ENCODE measurements at regions not wholly inside any gene's neighbourhood (a gene's known extent, or its start where the extent isn't known, plus 50 kb on each side); places are given as distances from the start of the nearest gene placed in this dataset.

DNA sequence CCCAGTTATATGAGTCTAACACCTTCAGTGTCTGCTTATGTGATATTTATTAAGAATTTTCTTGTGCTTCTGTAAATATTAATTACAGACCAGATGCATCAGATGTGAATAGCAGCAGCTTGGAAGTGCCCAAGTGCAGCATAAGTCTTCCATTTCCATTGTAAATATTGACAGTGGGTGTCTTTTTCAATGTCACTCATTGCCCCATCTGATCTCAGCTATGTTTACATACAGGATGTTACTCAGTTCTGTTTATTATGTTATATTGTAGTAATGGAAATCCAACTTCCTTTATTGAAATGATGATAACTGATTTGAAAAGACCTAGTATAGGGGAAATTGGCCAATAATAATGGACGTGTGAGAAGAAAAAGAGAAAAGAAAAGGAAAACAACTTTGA, 296.7 kb downstream of the SAMD5 start:
- in situ Hi-C loops (cut with MboI; ENCODE audit: low sequenced_read_pairs), result no loop called here

GRCh38 chr6:147806697-147807096, 298.2 kb downstream of the SAMD5 start:
- in situ Hi-C loops (cut with MboI; ENCODE audit: low sequenced_read_pairs), result no loop called here

DNA sequence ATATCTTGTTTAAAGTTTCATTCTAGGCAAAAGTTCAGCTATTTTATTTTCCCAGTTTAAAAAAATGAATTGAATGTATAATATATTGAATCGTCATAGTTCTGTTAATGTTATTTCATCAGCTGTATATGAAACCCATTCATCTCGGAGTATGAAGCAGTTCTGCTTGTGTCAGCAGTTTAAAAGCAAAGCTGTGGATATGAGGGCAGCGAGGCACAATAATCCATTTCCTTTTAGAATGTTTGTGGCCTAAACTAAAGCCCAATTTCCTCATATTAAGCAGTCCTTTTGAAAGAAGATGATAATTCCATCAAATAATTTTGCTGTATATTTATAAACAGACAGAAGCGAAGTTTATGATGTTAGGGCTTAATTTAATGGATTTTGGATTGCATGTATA, 300.1 kb downstream of the SAMD5 start:
- in situ Hi-C loops (cut with MboI; ENCODE audit: low sequenced_read_pairs), result no loop called here

- in situ Hi-C loops (cut with MboI; ENCODE audit: low sequenced_read_pairs), result no loop called here
Observed at GRCh38 chr6:147811913-147812629, 303.6 kb downstream of the SAMD5 start.

DNA sequence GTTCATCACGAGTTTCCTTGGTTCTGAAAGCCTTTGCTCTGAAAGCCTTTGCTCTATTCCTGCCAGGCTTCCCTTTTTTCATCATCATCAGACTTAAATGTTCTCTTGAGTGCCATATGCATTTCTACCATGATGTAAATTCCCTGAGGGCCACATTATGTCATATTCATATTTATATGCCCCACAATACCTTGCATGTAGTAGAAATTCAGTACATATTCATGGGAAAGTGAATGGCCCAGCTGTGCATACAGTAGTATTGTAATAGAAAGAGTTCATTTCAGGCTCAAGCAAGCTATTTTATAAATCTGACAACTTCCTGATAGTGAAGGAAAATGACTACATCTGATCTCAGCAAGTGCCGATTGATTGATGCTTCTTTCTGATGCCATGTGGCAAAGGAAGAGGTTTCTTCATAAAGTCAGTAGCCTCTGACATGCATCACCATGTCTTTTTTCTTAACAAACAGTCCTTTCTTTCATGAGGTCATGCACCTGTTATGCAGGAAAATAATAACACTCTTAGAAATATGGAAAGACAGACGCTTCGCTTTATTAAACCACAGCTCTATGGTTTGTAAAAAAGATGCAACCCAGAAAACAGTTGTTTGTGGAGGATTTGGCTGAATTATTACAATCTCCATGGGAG, 308.7 kb downstream of the SAMD5 start:
- in situ Hi-C loops (cut with MboI; ENCODE audit: low sequenced_read_pairs), result no loop called here

DNA sequence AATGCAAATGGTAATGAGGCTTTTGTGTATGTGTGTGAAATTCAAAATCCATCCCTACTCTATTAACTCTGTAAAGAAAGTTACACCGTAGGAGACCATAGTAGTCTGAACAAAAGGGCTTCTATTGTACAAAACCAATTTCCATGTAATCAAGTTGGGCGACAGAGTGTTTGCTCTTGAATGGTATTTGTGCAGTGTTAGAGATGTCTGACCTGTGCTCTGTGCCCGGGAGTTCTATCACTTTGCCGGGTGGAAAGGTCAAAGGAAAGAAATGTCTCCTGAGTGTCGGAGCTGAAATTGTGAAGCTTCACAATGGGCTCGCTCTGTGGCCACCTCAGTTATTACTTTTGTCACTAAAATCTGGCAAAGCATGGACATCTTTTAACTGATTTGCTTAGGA, 312.0 kb downstream of the SAMD5 start:
- in situ Hi-C loops (cut with MboI; ENCODE audit: low sequenced_read_pairs), result no loop called here

DNA sequence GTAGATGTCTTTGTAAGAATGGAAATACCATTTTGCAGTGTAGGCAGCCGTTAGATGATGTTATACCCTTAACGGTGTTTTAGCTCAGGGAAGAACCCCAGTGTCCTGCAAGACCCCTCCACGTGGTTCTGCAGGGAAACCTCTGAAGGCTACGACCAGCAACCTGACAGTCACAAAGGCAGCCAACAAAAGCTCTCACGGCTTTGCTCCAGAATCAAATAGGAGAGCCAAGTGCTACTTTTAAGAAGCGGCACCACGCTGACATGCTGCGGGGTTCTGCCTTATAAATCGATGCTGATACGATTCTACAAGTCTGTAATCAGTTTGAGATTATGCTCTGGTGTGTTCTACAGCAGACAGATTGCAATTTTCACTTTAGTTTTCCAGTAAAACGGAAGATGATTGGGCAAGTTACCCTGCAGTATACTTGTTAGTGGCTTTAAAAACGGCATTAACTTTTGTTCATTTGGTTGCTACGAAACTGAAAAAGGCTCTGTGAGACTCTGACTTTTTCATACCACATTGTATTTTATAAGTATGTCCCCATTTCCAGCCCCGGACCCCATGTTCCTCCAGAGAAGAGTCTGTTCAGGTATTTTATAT, 312.9 kb downstream of the SAMD5 start:
- in situ Hi-C loops (cut with MboI; ENCODE audit: low sequenced_read_pairs), result no loop called here

DNA sequence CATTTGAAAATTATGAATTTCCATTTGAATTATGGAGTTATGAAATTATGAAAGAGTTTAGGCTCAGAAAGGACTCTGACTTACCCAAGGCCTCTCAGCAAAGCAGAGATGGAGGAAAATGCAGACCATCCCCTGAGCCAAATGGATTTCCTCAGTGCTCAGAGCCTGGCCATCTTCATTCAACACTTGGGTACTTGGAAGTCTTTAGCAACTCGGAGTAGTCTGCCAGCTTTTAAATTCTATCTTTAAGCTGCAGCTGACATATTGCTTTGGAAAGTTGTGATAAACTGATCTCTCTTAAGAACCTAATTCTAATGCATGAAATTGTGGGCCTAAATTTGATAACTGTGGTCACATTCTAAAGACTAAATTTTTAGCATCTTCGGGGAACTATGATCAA, 315.4 kb downstream of the SAMD5 start:
- in situ Hi-C loops (cut with MboI; ENCODE audit: low sequenced_read_pairs), result no loop called here

- in situ Hi-C loops (cut with MboI; ENCODE audit: low sequenced_read_pairs), result no loop called here
Observed at GRCh38 chr6:147825848-147826247, 317.4 kb downstream of the SAMD5 start.

DNA sequence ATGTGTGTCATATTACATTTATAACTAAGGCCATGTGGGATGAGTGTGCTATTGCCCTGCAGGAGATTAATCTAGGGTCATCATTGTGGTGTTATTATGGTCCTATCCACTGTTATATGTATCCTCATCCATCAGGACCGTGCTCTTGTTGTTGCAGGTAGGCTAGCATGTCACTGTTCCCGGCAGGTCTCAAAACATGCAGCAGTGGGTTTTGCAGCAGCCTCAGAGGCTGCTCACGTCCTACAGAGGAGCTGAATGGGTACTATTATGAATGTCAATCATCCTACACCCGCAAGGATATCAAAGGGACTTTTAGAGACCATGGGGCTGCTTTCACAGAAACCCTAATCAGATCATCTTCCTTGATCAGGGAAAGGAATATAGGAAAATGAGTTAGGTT, 318.2 kb downstream of the SAMD5 start:
- in situ Hi-C loops (cut with MboI; ENCODE audit: low sequenced_read_pairs), result no loop called here

GRCh38 chr6:147829418-147829817, 320.9 kb downstream of the SAMD5 start:
- in situ Hi-C loops (cut with MboI; ENCODE audit: low sequenced_read_pairs), result no loop called here

GRCh38 chr6:147829835-147830234, 321.3 kb downstream of the SAMD5 start:
- in situ Hi-C loops (cut with MboI; ENCODE audit: low sequenced_read_pairs), result no loop called here

DNA sequence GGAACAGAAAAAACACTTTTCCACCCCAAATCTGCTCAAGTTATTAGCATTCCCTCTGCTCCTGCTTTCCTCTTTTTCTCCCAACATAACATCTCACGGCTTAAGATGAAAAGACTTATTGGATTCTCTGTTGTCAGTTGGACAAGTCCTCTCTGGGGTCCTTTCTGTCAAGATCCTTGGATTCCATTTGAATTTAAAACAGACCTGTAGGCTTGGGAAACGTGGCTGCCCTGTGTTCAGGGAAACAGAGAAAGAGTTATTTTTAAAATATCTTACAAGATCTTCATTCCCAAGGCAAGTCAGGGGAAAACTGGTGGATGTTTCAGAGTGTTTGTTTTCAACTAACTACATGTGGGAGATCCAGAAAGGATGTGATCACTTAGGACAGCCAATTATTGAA, 322.9 kb downstream of the SAMD5 start:
- in situ Hi-C loops (cut with MboI; ENCODE audit: low sequenced_read_pairs), result no loop called here

- in situ Hi-C loops (cut with MboI; ENCODE audit: low sequenced_read_pairs), result no loop called here
Observed at GRCh38 chr6:147833607-147834006, 325.1 kb downstream of the SAMD5 start.

GRCh38 chr6:147834084-147834776, 325.7 kb downstream of the SAMD5 start:
- in situ Hi-C loops (cut with MboI; ENCODE audit: low sequenced_read_pairs), result no loop called here

DNA sequence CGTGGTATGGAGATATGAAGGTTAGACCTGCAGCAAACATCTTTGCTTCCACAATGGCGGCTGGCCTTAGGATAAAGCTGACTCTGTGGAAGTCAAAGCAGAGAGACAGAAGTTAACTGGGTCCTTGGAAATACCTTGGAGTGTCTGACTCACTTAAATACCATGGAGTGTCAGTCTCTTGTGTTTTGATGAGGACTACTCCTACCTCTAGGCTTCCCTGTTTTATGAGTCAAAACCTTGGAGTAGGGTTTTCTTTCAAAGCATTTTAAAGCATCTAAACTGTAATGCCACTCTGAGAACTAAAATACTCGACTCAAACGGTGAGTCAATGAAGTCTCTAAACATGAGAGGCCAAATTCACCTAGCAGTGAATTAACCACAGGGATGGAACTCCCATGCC, 329.1 kb downstream of the SAMD5 start:
- in situ Hi-C loops (cut with MboI; ENCODE audit: low sequenced_read_pairs), result no loop called here

DNA sequence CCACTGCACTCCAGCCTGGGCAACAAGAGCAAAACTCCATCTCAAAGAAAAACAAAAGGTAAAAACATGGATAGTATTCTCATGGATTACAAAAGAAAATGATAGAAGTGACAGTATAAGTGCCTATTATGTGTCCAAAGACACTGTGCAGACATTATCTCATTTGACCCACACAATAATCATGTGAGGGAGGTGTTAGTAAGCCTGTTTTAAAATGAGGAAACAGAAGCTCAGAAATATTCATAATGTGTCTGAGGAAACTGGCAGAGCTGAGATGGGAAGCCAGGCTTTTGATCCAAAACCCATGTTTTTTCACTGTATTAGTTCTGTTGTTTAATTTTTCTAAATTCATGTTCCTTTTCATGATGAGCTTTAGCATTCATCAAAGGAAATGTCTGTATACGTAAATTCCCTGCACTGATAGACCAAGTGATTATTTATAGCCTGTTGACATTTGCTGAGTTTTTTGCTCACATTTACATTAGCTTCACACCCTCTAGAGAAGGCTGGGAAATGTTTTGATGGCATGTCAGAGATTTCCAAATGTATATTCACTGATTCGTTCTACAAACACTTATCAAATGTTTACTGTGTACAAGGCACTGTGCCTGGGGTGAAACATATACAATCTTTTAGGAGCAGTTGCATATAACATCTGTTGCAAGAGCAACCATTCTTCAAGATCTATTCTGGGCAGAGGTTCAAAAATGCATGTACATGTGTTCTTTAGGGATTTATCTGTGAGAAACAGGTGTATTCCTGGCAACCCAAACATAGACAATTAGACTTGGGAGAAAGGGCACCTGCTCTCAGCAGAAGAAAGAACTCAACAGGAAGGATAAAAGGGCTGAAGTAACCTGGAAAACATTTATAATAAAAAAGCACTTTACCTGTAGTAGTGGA, 331.5 kb downstream of the SAMD5 start:
- in situ Hi-C loops (cut with MboI; ENCODE audit: low sequenced_read_pairs), result no loop called here

GRCh38 chr6:147841547-147842148, 333.2 kb downstream of the SAMD5 start:
- in situ Hi-C loops (cut with MboI; ENCODE audit: low sequenced_read_pairs), result no loop called here

DNA sequence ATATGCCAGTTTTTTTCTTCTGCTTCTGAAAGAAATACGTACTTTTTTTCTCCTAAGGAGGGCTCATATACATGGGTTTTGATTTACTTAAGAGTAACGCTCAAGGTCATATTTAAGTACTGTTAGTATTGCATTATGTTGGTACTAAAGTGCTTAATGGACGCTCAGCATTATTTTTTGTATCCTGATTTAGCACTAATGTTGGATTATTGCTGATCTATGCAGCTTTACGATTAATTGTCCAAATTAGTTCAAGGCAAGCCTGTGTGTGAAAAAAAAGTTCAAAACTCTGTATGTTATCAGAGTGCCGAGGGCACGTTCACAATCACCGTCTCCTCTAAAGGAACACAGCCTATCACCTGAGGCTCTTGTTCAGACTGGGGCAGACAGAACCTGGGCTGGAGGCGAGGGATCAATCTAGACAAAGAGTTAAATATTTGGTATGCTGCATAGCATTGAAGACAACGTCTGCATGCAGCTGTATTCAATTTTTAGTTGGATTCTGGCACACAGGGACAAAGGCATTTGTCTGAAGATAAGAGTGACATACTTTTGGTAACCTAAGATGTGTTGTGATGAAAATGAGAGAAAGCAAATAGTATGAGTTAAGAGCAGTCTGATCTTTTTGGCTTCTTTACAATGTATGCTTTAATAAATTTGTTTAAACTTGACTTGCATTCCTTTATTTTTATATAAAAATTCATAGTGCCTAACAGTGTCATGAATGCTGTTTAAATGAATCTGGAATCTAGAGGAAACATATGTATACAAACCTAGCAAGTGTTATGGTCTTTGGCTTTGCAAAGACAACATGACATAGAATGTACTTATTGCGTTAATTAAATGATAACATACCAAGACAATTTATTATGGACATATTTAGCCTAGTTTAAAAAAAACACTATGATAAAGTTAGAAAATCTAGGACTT, 341.2 kb downstream of the SAMD5 start:
- in situ Hi-C loops (cut with MboI; ENCODE audit: low sequenced_read_pairs), result no loop called here

Measured in HL-60/S4 (cell line).